ENCODE measurements at regions not wholly inside any gene's neighbourhood (a gene's known extent, or its start where the extent isn't known, plus 50 kb on each side); places are given as distances from the start of the nearest gene placed in this dataset.
"Not testable (repeated sequence)": the region's sequence is repeated elsewhere in the genome, so short reads cannot be mapped to it uniquely, and the experiment has no call there.

DNA sequence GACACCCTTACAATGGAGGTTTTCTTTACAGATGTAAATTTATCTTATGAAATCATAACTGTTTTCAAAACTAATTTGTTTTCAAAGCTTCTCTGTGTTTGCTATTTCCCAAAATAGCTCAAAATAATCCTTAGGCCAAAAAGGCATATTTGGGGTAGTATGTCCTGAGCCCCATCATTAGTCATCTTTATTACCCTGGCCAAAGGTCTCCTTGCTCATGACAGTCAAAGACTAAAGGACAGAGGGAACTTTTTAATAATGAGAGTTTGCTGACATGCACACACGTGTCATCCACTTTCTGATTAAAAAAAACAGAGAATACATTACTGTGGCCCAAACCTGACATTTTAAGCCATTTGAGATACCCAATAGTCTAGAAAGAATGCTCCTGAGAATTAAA lies 221.9 kb upstream of the DUSP10 start:
- Histone ChIP-seq H3K27ac (no peak overlapping the region), H3K4me3 (no peak overlapping the region), H3K9me3 (no peaks in the 10 kb centered on the region), H3K27me3 (no peaks in the 10 kb centered on the region), H3K36me3 (no peaks in the 10 kb centered on the region), H3K4me1 (peaks cover 0 to 20% (median 10%) of the 10 kb centered on the region in 4 donors)
- TF ChIP-seq CTCF (IDR thresholded peaks at IDR 0.05), result no peak
- no peak for TF ChIP-seq EP300 (IDR thresholded peaks at IDR 0.05)
- no peak for TF ChIP-seq POLR2A (IDR thresholded peaks at IDR 0.05)
- DNase-seq, result no peak
- 87 to 100% methylated on average over 1 of the region's 1 CpG for WGBS, 2 donors
- ATAC-seq (ENCODE audit: low FRiP score in 2 of 2), result no peak

DNA sequence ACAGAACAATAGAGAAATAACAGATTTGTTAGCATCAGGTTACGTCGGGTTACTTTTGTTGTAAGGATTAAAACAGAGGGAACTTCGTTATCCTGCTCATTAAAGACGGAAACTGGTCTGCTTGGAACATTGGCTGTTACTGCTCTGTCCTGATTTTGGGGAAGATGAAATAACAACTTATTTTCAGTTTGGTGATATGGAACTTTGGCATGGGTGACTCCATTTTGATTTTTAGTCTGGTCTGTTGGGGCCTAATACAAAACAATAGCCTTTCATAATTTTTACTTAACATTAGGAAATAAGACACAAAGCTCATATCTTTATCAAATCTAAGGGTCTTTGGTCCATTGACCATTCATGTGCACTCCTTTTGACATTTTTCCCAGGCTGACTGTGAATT lies 220.5 kb upstream of the DUSP10 start:
- Histone ChIP-seq H3K27ac (peak overlapping the region in 2 of 4 donors; percentile 64), H3K4me3 (no peak overlapping the region), H3K36me3 (no peaks in the 10 kb centered on the region), H3K9me3 (no peaks in the 10 kb centered on the region), H3K4me1 (peaks cover 0 to 20% (median 10%) of the 10 kb centered on the region in 4 donors), H3K27me3 (no peaks in the 10 kb centered on the region)
- DNase-seq, result no peak
- WGBS, 2 donors, result 89 to 94% methylated on average over 4 of the region's 4 CpGs
- no peak for ATAC-seq (ENCODE audit: low FRiP score in 2 of 2)
- TF ChIP-seq EP300 (IDR thresholded peaks at IDR 0.05) (no peak), CTCF (IDR thresholded peaks at IDR 0.05) (no peak), POLR2A (IDR thresholded peaks at IDR 0.05) (no peak), POLR2AphosphoS5 (IDR thresholded peaks at IDR 0.05) (no peak)

DNA sequence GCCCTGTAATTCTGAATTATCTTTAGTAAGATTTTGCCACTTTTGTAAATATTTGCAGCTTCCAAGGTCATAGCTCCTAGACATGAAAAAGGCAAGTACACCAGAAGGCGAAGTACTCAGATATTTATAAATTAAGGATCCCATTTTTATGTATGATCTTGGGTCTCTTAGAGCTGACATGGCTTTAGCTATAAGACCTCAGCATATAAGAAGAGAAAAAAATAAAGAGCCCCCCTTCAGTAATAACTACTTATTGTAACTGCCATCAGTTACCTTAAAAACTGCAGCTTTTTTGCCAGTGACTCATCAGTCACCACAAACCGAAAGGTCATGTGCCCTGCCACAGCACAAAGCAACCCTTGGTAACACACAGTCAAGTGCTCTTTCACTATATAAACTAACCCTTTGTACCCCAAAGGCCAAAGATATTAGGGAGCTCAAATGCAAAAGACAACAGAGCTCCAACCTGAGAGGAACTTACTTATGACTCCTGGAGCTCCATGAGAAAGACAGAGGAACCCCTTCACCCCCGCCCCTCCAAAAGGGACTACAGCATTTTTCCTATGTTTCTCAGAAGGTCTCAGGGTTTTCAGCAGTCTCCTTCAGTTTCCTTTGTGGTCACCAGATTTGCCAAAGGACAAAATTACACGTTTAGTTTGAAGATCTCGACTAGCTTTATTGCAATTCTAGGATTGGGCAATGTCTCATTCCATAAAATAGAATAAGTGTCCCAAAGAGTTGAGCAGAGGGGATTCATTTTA lies 219.8 kb upstream of the DUSP10 start:
- Histone ChIP-seq H3K9me3 (no peaks in the 10 kb centered on the region), H3K27me3 (no peaks in the 10 kb centered on the region), H3K27ac (peak overlapping the region in 3 of 4 donors; percentile 13 to 64 (median 64)), H3K4me3 (no peak overlapping the region), H3K4me1 (peaks cover 0 to 20% (median 10%) of the 10 kb centered on the region in 4 donors), H3K36me3 (no peaks in the 10 kb centered on the region)
- WGBS, 2 donors, result 43 to 50% methylated on average over 5 of the region's 5 CpGs
- no peak for TF ChIP-seq POLR2A (IDR thresholded peaks at IDR 0.05)
- peak in 1 of 2 donors; percentile 29 for TF ChIP-seq POLR2AphosphoS5 (IDR thresholded peaks at IDR 0.05)
- peak; percentile 53 to 88 for ATAC-seq (ENCODE audit: low FRiP score in 2 of 2)
- peak in 1 of 2 donors; percentile 79 for DNase-seq

- not testable (repeated sequence) for H3K27ac ChIP-seq; DNase-seq; H3K4me3 ChIP-seq; H3K36me3 ChIP-seq; H3K27me3 ChIP-seq; H3K9me3 ChIP-seq; ATAC-seq (ENCODE audit: low FRiP score in 2 of 2)
- 60 to 81% methylated on average over 2 of the region's 2 CpGs for WGBS, 2 donors
- peaks cover 0 to 14% (median 10%) of the 10 kb centered on the region in 4 donors for H3K4me1 ChIP-seq
These were observed 216.3 kb upstream of the DUSP10 start for GRCh38 chr1:221958161-221958562.

GRCh38 chr1:221957350-221957749 lies 215.5 kb upstream of the DUSP10 start:
- DNase-seq; ATAC-seq (ENCODE audit: low FRiP score in 2 of 2); H3K9me3 ChIP-seq; H3K4me3 ChIP-seq; H3K36me3 ChIP-seq; H3K27ac ChIP-seq; H3K27me3 ChIP-seq: not testable (repeated sequence)
- peaks cover 0 to 14% (median 10%) of the 10 kb centered on the region in 4 donors for H3K4me1 ChIP-seq
- 99 to 100% methylated on average over 3 of the region's 3 CpGs for WGBS, 2 donors

DNA sequence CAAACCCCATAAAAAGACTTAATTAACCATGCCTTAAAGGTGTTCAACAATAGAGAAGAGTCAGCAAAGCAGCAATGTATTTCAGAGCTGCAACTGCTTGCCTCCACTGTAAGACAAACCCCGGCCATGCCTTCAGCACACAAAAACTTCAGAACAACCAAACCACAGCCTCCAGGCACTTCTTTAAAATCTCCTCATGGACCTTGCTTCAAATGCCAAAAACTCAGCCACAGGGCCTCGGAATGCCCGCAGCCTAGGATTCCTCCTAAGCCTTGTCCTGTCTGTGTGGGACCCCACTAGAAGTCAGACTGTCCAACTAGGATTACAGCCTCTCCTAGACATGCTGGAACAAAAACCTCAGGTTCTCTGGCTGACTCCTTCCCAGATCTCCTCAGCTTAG lies 208.1 kb upstream of the DUSP10 start:
- H3K4me1 ChIP-seq, result peaks cover 0 to 3% (median 0%) of the 10 kb centered on the region in 4 donors
- H3K36me3 ChIP-seq, result no peaks in the 10 kb centered on the region
- ATAC-seq (ENCODE audit: low FRiP score in 2 of 2) (no peak), DNase-seq (no peak)
- 81 to 88% methylated on average over 3 of the region's 3 CpGs for WGBS, 2 donors
- TF ChIP-seq POLR2AphosphoS5 (IDR thresholded peaks at IDR 0.05) (no peak), EP300 (IDR thresholded peaks at IDR 0.05) (no peak), POLR2A (IDR thresholded peaks at IDR 0.05) (no peak), CTCF (IDR thresholded peaks at IDR 0.05) (no peak)
- peaks cover 0 to 6% (median 0%) of the 10 kb centered on the region in 4 donors for H3K9me3 ChIP-seq
- H3K27me3 ChIP-seq, result no peaks in the 10 kb centered on the region
- no peak overlapping the region for H3K4me3 ChIP-seq
- no peak overlapping the region for H3K27ac ChIP-seq
